ENCODE measurements at regions not wholly inside any gene's neighbourhood (a gene's known extent, or its start where the extent isn't known, plus 50 kb on each side); places are given as distances from the start of the nearest gene placed in this dataset.

DNA sequence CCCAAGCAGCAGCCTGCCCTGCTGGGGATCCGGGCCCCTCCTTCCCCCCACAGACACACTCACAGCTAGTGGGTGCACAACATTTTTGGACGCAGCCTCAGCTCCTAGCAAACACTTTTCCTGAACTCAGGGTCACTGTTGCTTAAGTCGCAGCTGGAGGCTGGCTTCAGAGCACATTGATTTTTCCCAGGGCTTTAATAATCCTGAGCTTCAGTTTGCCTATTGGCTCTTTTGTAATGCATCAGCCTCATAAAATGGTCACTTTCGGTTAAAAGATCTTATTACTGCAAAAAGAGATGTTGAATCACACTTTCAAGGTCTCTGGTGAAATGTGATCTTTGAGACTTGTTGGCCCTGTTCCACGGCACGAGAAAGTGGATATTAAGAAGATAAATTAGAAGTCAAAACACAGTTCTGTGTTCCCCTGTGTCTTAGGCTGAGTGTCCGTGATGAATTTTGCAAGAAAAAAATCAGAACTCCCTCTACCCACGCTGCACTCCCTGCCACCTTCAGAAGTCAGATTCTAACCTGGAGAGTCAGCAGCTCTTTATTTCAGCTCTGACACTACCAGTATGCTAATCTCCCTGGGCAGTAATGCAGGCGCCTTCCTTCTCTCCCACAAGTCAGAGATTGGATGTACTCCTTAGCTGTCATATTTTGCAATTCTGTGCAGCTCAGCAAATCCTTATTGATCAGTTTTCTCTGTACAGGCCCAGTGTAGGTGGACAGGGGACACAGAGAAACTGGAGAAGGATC lies 158.2 kb upstream of the E2F8 start:
- no peak for DNase-seq

DNA sequence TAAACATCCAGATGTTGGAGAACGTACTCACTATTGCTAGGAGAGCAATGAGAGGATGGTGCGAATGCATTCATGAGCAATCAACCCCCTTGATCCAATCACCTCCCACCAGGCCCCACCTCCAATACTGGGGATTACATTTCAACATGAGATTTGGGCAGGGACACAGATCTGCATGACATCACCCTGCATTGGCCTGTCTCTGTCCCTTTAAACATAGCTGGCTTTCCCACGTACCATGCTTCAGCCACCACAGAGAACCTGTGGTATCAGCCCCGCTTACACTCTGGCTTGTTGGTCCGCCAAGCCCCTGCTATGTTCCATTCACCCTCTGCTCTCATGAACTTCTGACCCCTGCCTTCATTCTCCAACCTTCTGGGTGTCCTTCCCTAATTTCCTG lies 157.5 kb upstream of the E2F8 start:
- no peak for DNase-seq

DNA sequence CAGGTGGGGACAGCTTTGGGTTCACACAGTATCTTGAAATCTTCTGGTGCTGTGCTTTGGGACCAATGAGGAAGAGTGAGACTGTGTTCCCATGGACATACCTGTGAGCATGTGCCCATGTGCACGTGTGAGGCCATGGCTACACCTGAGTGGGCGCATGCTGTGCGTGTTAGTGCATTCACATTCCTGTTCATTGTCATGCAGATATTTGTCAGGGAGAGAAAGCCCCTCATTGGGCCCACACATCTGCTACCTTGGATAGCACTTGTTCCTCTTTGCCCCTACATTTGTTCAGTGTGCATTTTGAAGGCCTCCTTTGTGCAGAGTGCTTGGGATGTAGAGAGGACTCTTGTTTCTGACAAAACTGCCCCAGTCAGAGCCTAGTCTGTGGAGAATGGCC lies 154.3 kb upstream of the E2F8 start:
- no peak for DNase-seq

DNA sequence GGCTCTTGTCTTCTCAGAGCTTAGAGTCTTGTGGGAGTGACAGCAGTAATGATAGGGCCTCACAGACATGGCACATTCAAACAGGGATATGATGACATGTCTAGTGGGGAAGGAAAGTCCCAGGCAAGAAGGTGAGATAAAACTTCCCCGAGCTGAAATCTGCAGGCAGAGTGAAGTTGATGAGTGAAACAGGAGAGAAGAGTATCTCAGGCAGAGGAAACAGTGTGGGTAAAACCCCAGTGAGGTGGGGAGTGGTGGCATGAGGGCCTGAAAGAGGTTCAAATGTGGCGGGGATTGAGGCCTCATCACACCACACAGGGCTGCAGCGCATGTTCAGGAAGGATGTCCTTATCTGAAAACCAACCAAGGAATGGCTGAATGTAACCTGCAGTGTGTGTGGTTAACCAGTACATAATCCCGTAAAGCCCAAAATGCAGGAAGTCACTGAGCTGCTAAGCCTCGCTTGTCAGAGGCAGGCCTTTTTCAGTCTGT lies 153.8 kb upstream of the E2F8 start:
- DNase-seq, result no peak

DNA sequence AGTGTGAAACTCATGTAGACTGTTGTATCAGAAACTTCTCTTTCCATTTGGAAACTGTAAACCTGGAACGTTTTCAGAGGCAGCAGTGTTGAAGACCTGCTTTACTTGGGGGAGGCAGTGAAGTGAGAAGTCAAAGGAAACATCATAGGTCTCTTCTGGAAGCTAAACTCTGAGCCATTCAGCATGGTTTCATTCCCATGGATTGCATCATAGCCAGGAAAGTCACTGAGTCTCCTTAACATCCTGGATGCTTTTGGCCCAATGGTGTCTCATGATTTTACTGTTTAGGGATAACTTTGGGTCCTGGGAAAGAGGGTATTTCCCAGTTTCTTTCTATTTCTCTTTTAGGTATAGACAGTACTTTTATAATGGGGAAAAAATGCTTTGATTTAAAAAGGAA lies 153.2 kb upstream of the E2F8 start:
- no peak for DNase-seq

DNA sequence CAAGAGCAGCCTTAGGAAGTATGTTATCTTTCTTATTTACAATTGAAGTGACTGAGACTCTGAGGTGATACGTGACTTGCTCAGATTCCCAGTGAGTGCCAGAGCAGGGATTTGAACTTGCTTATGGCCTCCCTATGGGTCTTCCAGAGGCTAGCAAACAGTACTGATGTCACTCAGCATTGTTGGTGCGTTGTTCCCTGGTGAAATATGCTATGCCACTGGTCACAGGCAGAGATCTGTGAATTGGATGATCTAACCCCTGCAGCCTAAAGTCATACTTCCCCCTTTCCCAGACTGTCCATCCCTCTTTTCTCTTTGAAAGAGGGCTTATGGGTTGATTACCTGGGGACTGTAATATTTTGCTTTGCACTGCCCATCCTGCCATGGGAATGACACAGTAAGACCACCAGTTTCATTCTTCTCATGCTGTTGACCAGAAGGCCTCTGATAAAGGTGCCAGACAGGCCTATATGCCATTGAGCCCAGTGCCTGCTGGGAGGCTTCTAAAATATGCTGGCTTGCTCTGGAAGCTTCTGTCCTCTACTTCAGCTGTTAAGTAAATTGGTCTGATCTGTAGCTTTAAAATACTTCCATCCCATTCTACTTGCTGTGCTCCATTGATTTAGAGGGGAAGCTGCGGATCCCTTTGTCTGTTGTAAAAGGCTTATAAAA lies 152.2 kb upstream of the E2F8 start:
- no peak for DNase-seq

DNA sequence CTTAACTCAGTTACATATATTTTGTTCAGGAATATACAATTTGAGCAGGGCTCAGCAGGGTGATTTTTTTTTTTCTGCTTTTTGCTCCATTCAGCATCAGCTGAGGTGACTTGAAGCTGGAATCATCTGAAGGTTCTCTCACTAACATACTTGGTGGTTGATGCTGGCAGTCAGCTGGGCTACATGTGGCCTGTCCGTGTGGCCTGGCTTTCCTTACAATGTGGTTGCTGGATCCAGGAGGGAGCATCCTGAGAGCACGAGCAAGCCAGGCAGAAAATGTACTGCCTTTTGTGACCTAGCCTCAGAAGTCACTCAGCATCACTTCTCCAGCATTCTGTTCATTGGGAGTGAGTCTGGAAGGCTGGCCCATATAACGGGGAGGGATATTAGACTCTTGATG lies 151.6 kb upstream of the E2F8 start:
- no peak for DNase-seq

DNA sequence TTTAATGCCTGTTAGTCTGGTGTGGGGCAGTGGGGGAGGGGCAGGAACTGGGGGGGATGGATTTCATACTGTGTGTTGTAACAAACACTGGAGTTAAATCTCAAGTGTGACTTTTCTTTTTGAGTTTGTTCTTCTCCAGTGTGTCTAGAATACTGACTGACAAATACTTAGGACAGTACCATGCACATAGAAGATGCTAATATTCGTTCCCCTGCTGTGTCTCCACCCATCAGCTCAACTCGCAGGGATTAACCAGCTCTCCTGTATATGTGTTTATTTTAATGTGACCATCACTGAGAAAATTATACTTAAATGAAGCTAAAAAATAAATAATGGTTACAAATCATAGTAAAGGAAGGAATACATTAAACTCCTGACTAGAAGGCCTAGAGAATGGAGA lies 150.9 kb upstream of the E2F8 start:
- no peak for DNase-seq

DNA sequence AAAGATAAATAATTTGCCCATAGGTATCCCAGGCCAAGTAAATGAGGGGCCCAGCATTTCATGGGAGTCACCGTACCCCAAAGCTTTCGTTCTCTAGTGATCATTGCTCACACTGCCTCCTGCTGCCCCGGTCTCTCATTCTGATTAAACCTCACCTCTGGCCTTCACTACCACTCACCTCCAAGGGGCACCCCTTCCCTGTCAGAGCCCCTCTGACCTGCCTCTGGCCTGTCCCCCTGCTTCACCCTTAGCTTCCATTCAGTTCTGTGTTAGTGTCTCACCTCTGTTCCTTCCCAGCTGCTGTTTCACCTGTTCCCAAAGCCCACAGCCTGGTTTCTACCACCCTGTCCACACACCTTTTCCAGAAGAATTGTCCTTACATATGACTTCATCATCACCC lies 150.3 kb upstream of the E2F8 start:
- no peak for DNase-seq

DNA sequence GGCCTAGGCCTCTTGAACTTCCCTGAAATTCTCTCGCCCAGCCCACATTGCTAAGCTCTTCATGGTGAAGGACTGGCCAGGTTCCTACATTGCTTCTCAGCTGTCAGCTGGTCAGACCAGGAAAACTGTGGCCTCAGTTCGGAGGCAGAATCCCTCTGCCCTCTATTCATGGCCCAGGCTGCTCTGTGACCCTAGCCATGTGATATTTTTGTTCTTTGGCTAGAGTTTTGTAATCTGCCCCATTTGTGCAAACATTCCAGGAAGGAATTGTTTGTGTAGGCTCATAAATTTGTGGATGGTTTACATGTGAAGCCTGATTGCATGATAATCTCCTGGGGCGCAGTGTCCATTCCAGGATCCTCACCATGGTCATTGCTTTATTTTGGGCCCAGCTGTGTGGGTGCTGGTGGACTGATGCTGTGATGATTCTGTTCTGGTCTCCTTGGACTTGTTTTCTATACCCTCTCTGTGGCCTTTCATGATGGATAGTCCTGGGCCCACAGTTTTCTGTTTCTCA lies 149.1 kb upstream of the E2F8 start:
- DNase-seq, result no peak

DNA sequence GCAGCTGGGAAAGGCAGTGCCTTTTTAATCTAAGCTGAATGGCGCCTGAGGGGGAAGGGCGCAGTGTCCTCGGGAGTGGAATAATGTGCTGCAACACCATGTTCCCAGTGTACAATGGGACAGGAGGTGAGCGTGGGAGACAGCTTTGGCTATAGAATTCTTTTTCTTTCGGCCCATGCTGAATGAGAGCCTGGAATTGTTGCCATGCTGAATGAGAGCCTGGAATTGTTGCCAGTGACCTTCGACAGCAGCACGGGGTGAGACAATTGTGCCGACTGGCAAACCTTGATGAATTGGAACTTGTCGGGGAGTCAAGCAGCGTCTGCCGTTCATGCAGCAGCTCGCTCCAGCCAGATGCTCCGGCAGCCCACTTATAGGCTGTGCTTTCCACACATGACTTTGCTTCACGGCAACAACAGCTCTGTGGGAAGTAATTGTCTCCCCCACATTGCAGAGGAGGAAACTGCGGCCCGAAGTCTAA lies 141.4 kb upstream of the E2F8 start:
- DNase-seq, result no peak

DNA sequence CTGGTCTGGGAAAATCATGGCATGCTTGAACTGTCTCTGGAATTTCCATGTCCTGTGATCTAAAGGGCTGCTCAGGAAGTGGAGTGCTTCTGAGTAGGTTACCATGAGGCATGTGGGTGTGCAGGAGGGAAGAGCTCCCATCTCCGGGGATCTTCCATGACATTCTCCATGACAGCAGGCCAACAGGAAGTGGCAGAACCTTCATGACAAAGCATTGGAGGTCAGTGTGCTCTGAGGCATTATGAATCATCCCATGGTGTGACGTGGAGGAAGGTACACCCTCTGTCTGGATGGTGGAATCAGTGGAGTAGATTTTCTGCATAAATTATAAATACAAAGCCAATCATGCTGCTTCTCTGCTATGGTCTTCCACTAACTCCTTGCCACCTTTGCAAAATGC lies 139.6 kb upstream of the E2F8 start:
- DNase-seq, result no peak

DNA sequence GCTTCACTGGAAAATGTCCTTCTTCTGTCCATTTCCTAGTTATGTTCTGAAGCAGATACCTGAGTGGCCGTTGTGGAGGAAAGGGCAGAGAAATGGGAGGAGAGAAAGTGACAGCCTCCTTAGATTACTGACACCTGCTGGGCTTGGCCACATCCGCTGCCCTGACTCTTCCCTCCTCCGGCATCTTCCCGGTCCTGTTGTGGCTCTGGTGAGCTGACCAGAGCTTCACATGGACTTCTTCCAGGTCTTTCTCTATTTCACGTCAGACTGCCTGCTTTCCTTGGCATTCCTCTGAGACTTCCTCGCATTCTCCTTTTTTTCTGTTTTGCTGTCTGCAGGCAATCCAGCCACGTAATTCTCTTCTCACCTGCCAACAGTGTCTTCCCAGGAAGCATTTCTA lies 138.7 kb upstream of the E2F8 start:
- DNase-seq, result no peak

DNA sequence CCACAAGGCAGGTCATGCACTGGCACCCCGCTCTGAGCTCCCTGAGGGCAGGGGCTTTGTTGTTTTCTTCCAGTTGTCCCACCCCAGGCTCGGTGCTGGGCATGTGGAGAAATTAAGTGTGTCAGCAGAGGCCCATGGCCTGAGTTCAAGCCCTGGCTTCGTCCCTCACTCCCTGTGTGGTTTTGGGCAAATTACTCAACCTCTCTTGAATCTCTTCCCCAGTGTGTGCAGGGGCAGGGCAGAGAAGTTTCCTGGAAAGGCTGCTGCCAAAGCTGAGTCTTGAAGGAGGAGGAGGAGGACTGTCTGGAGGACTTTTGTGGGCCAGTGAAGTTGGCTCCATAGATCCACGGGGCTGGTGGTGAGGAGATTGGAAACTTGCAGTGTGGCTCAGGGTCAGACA lies 138.1 kb upstream of the E2F8 start:
- DNase-seq, result no peak

DNA sequence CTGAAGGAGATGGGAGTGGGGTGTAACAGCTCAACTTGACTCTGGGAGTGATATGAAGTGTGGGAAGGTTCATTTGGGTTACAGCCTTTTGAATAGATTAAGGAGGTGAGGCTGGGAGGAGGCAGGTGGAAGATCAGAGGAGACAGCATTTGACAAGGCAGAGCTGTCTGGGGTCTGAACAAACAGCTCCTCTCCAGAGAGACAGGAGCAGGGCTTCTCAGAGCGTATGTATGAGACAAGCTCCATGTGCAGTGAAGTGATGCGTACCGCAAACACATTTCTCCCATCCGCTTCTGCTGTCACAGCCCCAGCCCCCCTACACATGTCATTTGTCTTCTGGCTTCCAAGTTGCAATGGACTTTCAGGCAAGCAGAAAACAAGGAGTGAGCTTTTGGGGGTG lies 137.1 kb upstream of the E2F8 start:
- no peak for DNase-seq

DNA sequence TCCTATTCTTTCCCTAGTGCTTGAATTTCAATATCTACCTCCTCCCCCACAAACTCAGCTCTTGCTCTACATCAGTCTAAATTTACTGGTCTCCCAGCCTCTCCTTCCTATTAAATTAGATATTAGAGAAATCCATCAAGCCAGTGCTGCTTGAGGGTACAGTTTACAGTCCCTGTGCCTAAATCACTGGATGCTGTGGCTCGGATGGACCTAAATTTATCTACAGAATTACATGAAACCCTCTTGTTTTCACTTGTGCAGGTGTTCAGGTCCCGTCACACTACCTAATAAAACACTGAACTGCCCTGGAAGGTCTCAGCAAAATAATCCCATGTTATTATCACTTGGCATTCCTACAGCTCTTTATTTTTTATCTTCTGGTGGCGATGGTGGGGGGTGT lies 134.7 kb upstream of the E2F8 start:
- no peak for DNase-seq

DNA sequence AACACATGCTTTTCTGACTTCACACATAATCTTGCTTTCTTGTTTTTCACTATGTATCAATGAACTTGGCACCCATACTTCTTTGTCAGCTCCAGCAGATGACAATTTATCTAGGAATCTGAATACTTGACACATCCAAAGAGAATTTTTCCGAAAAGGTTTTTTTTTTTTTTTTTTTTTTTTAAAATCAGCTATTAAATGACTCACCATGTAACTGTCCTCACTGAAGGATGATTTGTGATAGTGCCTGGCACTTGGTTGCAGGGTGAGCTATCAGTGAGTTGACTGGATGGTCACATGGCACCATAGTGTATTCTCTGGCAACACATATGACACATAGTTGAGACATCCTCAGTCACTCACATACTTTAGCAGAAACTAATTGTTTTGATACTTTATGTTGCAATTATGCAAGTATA lies 133.4 kb upstream of the E2F8 start:
- no peak for DNase-seq

DNA sequence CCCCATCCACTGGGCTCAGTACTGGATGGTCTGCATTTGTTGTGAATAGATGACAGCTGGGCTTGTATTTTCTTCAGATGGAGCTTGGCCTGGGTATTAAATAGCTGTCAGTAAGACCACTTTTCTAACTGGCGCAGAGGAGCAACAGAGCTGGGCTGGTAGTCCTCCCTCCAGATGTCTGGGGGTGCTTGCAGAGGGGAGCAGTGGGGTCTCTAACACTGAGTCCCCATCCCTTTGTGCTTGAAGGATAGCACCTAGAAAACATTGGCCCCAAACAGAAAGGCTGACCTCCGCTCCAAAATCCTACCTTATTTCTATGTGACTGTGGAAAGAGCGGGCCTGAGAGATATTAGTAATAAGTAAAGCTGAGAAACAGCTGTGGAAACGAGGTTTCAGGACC lies 131.6 kb upstream of the E2F8 start:
- no peak for DNase-seq

DNA sequence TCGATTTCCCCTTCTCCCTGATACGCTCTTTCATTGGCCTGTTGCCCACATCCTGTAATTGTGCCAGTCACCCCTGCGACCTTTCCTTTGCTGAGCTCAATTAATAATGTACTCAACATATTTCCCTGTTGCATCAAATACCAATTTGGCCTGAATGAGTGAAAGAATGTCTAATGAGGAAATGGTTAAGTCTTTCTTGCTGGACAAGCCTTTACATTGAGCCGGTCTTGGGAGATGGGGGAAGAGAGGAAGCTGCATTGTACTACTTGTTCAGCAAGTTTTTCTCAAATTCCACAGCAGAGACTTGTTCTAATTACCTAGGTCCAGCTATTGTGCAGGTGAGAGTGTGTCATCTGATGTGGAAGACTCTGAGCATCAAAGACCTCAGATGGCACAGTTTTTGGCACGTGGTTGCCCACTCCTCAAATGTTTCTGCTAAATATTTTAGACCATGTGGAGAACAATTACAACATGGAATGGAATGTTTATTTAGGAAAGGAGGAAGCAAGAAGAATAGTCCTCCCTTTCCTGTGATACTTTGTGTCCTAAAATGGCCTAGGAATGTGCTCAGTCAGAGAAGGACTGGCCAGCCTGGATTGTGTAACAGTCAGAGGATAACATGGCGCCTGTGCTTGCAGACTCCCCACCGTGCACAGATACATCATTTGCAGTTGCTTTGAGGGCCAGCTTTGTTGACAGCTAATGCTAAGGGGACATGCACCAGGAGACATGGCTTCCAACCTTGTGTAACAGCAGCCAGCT lies 129.5 kb upstream of the E2F8 start:
- no peak for DNase-seq

DNA sequence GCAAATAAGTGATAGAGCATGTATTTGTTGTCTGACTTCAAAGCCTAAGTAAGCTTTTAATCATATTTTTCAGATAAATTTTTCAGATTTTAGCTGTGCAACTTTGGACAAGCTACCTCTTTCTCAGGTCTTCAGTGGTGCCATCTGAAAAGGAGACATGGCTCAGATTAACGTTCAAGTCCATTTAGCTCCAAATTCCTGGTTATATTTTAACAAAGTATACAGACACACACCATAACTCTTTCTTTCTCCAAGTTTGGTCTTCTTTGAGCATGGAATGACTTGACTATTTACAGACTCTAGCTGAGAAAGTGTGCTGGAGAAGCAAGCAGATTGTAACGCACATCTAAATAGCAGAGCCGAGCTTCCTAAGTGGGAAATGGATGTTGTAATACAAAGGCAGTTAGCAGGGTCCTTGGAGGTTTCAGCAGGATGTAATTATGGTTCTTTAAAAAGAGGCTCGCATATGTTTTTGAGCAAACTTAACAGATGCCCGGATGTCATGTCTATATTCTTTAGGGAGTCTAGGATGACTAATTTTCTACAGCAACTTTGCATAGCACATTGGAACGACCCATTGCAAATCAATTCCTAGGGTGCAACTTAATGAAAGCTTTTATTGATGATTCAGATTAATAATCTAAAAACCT lies 128.1 kb upstream of the E2F8 start:
- DNase-seq, result no peak

DNA sequence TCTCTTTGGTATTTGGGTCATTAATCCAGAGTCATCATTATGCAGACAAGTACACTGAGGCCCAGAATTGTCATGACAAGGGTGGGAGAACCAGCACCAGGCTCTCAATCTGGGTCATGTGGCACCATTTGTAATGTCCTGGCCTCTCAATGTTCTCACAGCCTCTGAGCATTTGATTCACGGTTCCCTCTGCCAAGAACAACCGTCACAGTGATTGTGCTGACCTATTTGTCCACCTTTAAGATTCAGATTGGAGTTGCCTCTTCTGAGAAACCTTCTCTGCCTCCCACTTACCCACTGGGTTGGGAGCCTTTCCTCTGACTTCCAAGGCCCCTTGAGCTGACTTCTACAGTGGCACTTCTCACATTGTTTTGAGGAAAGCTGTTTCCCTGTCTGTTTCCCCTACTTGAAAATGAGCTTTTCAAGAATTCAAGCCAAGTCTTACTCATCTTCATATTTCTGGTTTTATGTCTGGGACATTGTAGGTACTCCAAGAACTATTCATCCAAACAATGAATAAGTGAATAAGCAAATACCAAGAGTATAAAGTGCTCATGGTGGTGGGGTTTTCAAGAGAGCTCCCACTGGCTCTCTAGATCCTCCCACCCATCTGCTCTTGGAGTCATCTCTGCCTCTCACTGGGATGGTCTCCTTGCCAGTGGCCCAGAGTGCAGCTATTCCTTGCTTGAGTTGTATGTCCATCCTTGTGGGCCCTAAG lies 126.4 kb upstream of the E2F8 start:
- DNase-seq, result no peak

All from right kidney (tissue), 1 donor.